ENCODE measurements at regions not wholly inside any gene's neighbourhood (a gene's known extent, or its start where the extent isn't known, plus 50 kb on each side); places are given as distances from the start of the nearest gene placed in this dataset.

- no peak for TF ChIP-seq ZNF18 (CRISPR knock-in tag; IDR thresholded peaks at IDR 0.05; ENCODE audit: insufficient replicate concordance)
- no peak for TF ChIP-seq CTCF (CRISPR knock-in tag; IDR thresholded peaks at IDR 0.05)
Observed at GRCh38 chr4:20352163-20352431, 100.4 kb downstream of the SLIT2 start.
